Sigmoid colon (tissue), 4 donors: ENCODE measurements at regions not wholly inside any gene's neighbourhood (a gene's known extent, or its start where the extent isn't known, plus 50 kb on each side); places are given as distances from the start of the nearest gene placed in this dataset.

ENCODE experiments used
- EP300 ChIP-seq, 4 donors: sonication (generic); formaldehyde crosslinking; IDR thresholded peaks; one replicate each; pipeline ENCODE4 v1.6.1; 2017; ENCODE audit warnings: antibody characterized with exemption in 4 of 4
- POLR2A ChIP-seq, 2 donors: fragments of 450-650 bp; IDR thresholded peaks; one replicate each; pipeline ENCODE4 v1.6.1; 2016; ENCODE audit warnings: antibody characterized with exemption in 2 of 2, mild to moderate bottlenecking in 2 of 2, moderate library complexity in 2 of 2
- POLR2AphosphoS5 ChIP-seq, 4 donors: sonication (generic); formaldehyde crosslinking; IDR thresholded peaks; one replicate each; pipeline ENCODE4 v1.6.1; 2017; ENCODE audit warnings: antibody characterized with exemption in 4 of 4
- TF ChIP-seq, protein P1 (sequence below), 4 experiments: fragments of 450-650 bp in 3 of 4; fragments of 200-600 bp in 1 of 4; IDR thresholded peaks; one replicate each; pipeline ENCODE4 v1.5.1; 2016 to 2019; ENCODE audit warnings: antibody characterized with exemption in 4 of 4, mild to moderate bottlenecking in 3 of 4, moderate library complexity in 2 of 4

DNA sequence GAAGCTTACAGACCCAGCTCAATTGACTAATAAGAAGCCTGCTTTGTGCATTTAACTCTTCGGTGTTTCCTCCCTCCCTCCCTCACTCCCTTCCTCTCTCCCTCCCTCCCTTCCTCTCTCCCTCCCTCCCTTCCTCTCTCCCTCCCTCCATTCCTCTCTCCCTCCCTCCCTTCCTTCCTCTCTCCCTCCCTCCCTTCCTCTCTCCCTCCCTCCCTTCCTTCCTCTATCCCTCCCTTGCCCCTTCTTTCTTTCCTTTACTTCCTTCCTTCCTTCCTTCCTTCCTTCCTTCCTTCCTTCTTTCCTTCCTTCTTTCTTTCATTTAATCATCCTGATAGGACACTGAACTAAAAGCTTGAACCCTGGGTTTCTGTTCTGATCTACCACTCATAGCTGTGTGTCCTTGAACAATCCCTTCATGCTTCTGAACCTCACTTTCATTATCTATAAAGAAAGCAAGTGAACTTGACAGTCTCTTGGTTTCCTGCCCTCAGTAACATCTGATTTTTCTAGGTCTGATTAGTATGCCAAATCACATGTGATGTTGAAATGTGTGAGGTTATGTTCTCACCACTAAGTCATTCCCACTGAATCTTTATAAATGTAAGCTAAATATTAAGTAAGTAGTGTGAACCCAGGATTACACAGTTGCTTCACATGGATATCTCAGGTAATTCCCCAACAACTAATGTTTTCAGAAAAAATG is 132.3 kb upstream of the BMP2 start:
- TF ChIP-seq POLR2A (IDR thresholded peaks at IDR 0.05), result no peak
- no peak for TF ChIP-seq POLR2AphosphoS5 (IDR thresholded peaks at IDR 0.05)
- TF ChIP-seq EP300 (IDR thresholded peaks at IDR 0.05), result no peak
- TF ChIP-seq, protein P1, sequence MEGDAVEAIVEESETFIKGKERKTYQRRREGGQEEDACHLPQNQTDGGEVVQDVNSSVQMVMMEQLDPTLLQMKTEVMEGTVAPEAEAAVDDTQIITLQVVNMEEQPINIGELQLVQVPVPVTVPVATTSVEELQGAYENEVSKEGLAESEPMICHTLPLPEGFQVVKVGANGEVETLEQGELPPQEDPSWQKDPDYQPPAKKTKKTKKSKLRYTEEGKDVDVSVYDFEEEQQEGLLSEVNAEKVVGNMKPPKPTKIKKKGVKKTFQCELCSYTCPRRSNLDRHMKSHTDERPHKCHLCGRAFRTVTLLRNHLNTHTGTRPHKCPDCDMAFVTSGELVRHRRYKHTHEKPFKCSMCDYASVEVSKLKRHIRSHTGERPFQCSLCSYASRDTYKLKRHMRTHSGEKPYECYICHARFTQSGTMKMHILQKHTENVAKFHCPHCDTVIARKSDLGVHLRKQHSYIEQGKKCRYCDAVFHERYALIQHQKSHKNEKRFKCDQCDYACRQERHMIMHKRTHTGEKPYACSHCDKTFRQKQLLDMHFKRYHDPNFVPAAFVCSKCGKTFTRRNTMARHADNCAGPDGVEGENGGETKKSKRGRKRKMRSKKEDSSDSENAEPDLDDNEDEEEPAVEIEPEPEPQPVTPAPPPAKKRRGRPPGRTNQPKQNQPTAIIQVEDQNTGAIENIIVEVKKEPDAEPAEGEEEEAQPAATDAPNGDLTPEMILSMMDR (IDR thresholded peaks at IDR 0.05), result no peak
